Endothelial cell of umbilical vein (primary cell): ENCODE measurements at regions not wholly inside any gene's neighbourhood (a gene's known extent, or its start where the extent isn't known, plus 50 kb on each side); places are given as distances from the start of the nearest gene placed in this dataset.

ENCODE experiments used
- BruUV-seq: library from RNA; stranded (reverse); fragments of 400-500 nt; replicated peaks from 2 replicates; lab custom pipeline; 2021; lab: Mats Ljungman, UMichigan
- CTCF ChIA-PET: fragments of 300-600, 350-600 bp; sonication (Branson Sonifier 250); formaldehyde crosslinking; loops from one replicate; lab custom pipeline; 2021; ENCODE audit warnings: antibody characterized with exemption, inconsistent platforms; lab: Charles Lee
- POLR2A ChIA-PET: fragments of 300-600, 350-600 bp; sonication (Branson Sonifier 250); formaldehyde crosslinking; loops from one replicate; lab custom pipeline; 2021; ENCODE audit warnings: antibody characterized with exemption, inconsistent platforms; lab: Charles Lee
- DNase-seq: peaks from one replicate; pipeline ENCODE4 v3.0.0-alpha.2; 2011; ENCODE audit warnings: low read depth, low spot score
- FAIRE-seq: peaks from 2 replicates; lab custom pipeline; 2011; peaks lifted over from hg19 to GRCh38; lab: Jason Lieb, UNC
- H2AFZ ChIP-seq: 2 replicates; pipeline ENCODE4 v1.6.0; 2012; ENCODE audit warnings: low read depth, low read length, control low read depth, inconsistent platforms
- H3K27ac ChIP-seq: 2 replicates; pipeline ENCODE4 v1.5.1; 2011; ENCODE audit warnings: low read depth, mild to moderate bottlenecking, control low read depth, low read length, moderate library complexity; ENCODE audit not compliant: insufficient read depth
- H3K27me3 ChIP-seq, 2 experiments: 2 replicates each; pipeline versions ENCODE4 v1.6.0 to v1.6.1; 2011; ENCODE audit warnings: low read length in 2 of 2, mixed read lengths in 1 of 2; ENCODE audit not compliant: control insufficient read depth in 2 of 2, insufficient read depth in 2 of 2
- H3K36me3 ChIP-seq, 2 experiments: 2 replicates in 1 of 2; 3 replicates in 1 of 2; pipeline ENCODE4 v1.5.1; 2011; ENCODE audit warnings: low read length in 2 of 2, mild to moderate bottlenecking in 1 of 2, moderate library complexity in 1 of 2; ENCODE audit not compliant: control insufficient read depth in 2 of 2, insufficient read depth in 2 of 2; ENCODE audit errors: extremely low read depth in 1 of 2
- H3K4me1 ChIP-seq: 3 replicates; pipeline ENCODE4 v1.5.1; 2011; ENCODE audit warnings: mild to moderate bottlenecking, low read length; ENCODE audit not compliant: control insufficient read depth, insufficient read depth; ENCODE audit errors: extremely low read depth
- H3K4me2 ChIP-seq: 2 replicates; pipeline ENCODE4 v1.6.1; 2011; ENCODE audit warnings: low read length, control low read depth, mixed read lengths; ENCODE audit not compliant: insufficient read depth
- H3K4me3 ChIP-seq, 3 experiments: fragments of 200-600 bp in 1 of 3; sonication (generic), shearing (Covaris generic) in 1 of 3; replicated peaks in 1 of 3; 2 replicates each; pipeline ENCODE4 v1.5.1; 2011 to 2016; ENCODE audit warnings: control low read depth in 3 of 3, low read length in 3 of 3, mild to moderate bottlenecking in 2 of 3, inconsistent platforms in 1 of 3, low read depth in 1 of 3, moderate library complexity in 1 of 3; ENCODE audit not compliant: insufficient read depth in 1 of 3
- H3K79me2 ChIP-seq: 2 replicates; pipeline ENCODE4 v1.6.0; 2012; ENCODE audit warnings: low read length, inconsistent platforms; ENCODE audit not compliant: control insufficient read depth, insufficient read depth
- H3K9ac ChIP-seq: replicated peaks from 2 replicates; pipeline ENCODE3; 2011; ENCODE audit warnings: low read length, control low read depth; ENCODE audit not compliant: insufficient read depth; ENCODE audit errors: extremely low read depth
- H3K9me1 ChIP-seq: replicated peaks from 3 replicates; pipeline ENCODE4 v1.6.0; 2011; ENCODE audit warnings: mild to moderate bottlenecking, low read length; ENCODE audit not compliant: control insufficient read depth, insufficient read depth; ENCODE audit errors: extremely low read depth
- H3K9me3 ChIP-seq: replicated peaks from 2 replicates; pipeline ENCODE4 v1.5.1; 2012; ENCODE audit warnings: low read length, inconsistent platforms; ENCODE audit not compliant: control insufficient read depth, insufficient read depth
- H4K20me1 ChIP-seq: replicated peaks from 2 replicates; pipeline ENCODE3; 2011; ENCODE audit warnings: mild to moderate bottlenecking, low read length; ENCODE audit not compliant: control insufficient read depth, insufficient read depth; ENCODE audit errors: extremely low read depth
- CTCF ChIP-seq, 2 donors: IDR thresholded peaks; 1 replicate in 1 of 2; 2 replicates in 1 of 2; pipeline ENCODE4 v1.5.1; 2011; ENCODE audit warnings: low read length in 2 of 2, mild to moderate bottlenecking in 2 of 2, moderate library complexity in 2 of 2, control low read depth in 1 of 2, inconsistent platforms in 1 of 2, low read depth in 1 of 2; ENCODE audit not compliant: insufficient read depth in 1 of 2; ENCODE audit errors: extremely low read depth in 1 of 2
- FOS ChIP-seq: IDR thresholded peaks from 2 replicates; pipeline ENCODE4 v1.6.1; 2011; ENCODE audit warnings: mild to moderate bottlenecking, low read length, moderate library complexity, borderline replicate concordance; ENCODE audit not compliant: insufficient read depth
- GATA2 ChIP-seq: IDR thresholded peaks from 2 replicates; pipeline ENCODE4 v1.7.0; 2011; ENCODE audit warnings: low read depth, mild to moderate bottlenecking, moderate library complexity, mixed read lengths, low read length; ENCODE audit not compliant: insufficient read length, insufficient read depth
- JUN ChIP-seq: IDR thresholded peaks from 2 replicates; pipeline ENCODE4 v1.6.1; 2011; ENCODE audit warnings: borderline replicate concordance, low read depth; ENCODE audit not compliant: insufficient read length, insufficient read depth
- MAX ChIP-seq: IDR thresholded peaks from 2 replicates; pipeline ENCODE4 v1.6.1; 2011; ENCODE audit not compliant: insufficient read depth, insufficient read length
- MYC ChIP-seq: IDR thresholded peaks from one replicate; pipeline ENCODE4 v1.6.1; 2011; ENCODE audit warnings: mild to moderate bottlenecking, low read depth, low read length
- POLR2A ChIP-seq: IDR thresholded peaks from 2 replicates; pipeline ENCODE4 v1.6.1; 2012; ENCODE audit warnings: low read depth, mild to moderate bottlenecking, control low read depth, low read length
- POLR2AphosphoS5 ChIP-seq: IDR thresholded peaks from 2 replicates; pipeline ENCODE4 v1.6.1; 2012; ENCODE audit warnings: low read depth, mild to moderate bottlenecking, control low read depth, low read length, moderate library complexity; ENCODE audit not compliant: insufficient read depth
- dilution Hi-C: fragments of 300-500 bp; cut with MboI; formaldehyde crosslinking; loops from one replicate; pipeline ENCODE4 v1.15.0; 2019; ENCODE audit warnings: low sequenced_read_pairs; ENCODE audit not compliant: extremely low pct_ligation_motif_present
- intact Hi-C: fragments of 100-400 bp; cut with micrococcal nuclease; formaldehyde crosslinking; loops from one replicate; pipeline ENCODE4 v1.10.0; 2022

- dilution Hi-C loops: no loop called here
Measured at GRCh38 chr10:33880291-33880690, 545.8 kb upstream of the NRP1 start.

More at GRCh38 chr10:33880291-33880690, 545.8 kb upstream of the NRP1 start:
- FAIRE-seq (no peak), DNase-seq (no peak)
- CTCF ChIA-PET: interaction anchor here (1.0 kb wide), 1 partner anchor 19 kb away, joined by 4 read pairs; no protein-coding TSS in a partner anchor
- H2AFZ ChIP-seq: no peak overlapping the region
- no peaks in the 10 kb centered on the region for H4K20me1 ChIP-seq
- intact Hi-C loops: no loop called here
- no peaks in the 10 kb centered on the region for H3K4me1 ChIP-seq
- H3K4me2 ChIP-seq: no peak overlapping the region
- TF ChIP-seq MAX (no peak), FOS (no peak), MYC (no peak), POLR2A (no peak), POLR2AphosphoS5 (no peak), CTCF (IDR thresholded peaks at IDR 0.05; ENCODE audit: extremely low read depth in 1 of 2, insufficient read depth in 1 of 2, low read depth in 1 of 2, low read length in 2 of 2) (no peak), GATA2 (no peak), JUN (no peak)
- no peaks in the 10 kb centered on the region for H3K9me1 ChIP-seq
- H3K79me2 ChIP-seq: no peaks in the 10 kb centered on the region
- no peaks in the 10 kb centered on the region for H3K36me3 ChIP-seq
- no peaks in the 10 kb centered on the region for H3K9me3 ChIP-seq
- H3K4me3 ChIP-seq: no peak overlapping the region
- H3K27ac ChIP-seq: no peak overlapping the region
- no peak overlapping the region for H3K9ac ChIP-seq
- peaks cover 11 to 19% of the 10 kb centered on the region in 2 experiments for H3K27me3 ChIP-seq
- no TSS peak for BruUV-seq
- POLR2A ChIA-PET: no interaction called here
